Ascending aorta (tissue), 2 donors: ENCODE measurements at regions not wholly inside any gene's neighbourhood (a gene's known extent, or its start where the extent isn't known, plus 50 kb on each side); places are given as distances from the start of the nearest gene placed in this dataset.

Source experiments
- DNase-seq, 2 donors: peaks; one replicate each; pipeline ENCODE4 v3.0.0-alpha.2; 2019; ENCODE audit warnings: low spot score in 2 of 2
- H3K27ac ChIP-seq, 2 donors: fragments of 200-600 bp; sonication (generic); one replicate each; pipeline ENCODE4 v1.5.1; 2016 to 2017; ENCODE audit warnings: mild to moderate bottlenecking in 1 of 2
- H3K27me3 ChIP-seq: fragments of 200-600 bp; sonication (generic); one replicate; pipeline ENCODE4 v1.5.1; 2017
- H3K36me3 ChIP-seq, 2 donors: fragments of 200-600 bp; sonication (generic); one replicate each; pipeline ENCODE4 v1.5.1; 2016
- H3K4me1 ChIP-seq, 2 donors: fragments of 200-600 bp; sonication (generic); one replicate each; pipeline ENCODE4 v1.5.1; 2016 to 2017; ENCODE audit warnings: mild to moderate bottlenecking in 1 of 2
- H3K4me3 ChIP-seq, 2 donors: fragments of 200-600 bp; sonication (generic); one replicate each; pipeline ENCODE4 v1.5.1; 2016 to 2017; ENCODE audit warnings: mild to moderate bottlenecking in 1 of 2
- H3K9me3 ChIP-seq, 2 donors: fragments of 200-600 bp; sonication (generic); one replicate each; pipeline ENCODE4 v1.5.1; 2016
- intact Hi-C: fragments of 100-400 bp; cut with DNase I; formaldehyde crosslinking; loops from one replicate; pipeline ENCODE4 v1.15.1; 2023
- TF ChIP-seq, protein P1 (sequence below), 3 experiments: fragments of 200-600 bp in 2 of 3; fragments of 450-650 bp in 1 of 3; sonication (generic) in 2 of 3; IDR thresholded peaks; one replicate each; pipeline ENCODE4 v1.5.1; 2016 to 2019; ENCODE audit warnings: antibody characterized with exemption in 3 of 3, mild to moderate bottlenecking in 1 of 3, moderate library complexity in 1 of 3

DNA sequence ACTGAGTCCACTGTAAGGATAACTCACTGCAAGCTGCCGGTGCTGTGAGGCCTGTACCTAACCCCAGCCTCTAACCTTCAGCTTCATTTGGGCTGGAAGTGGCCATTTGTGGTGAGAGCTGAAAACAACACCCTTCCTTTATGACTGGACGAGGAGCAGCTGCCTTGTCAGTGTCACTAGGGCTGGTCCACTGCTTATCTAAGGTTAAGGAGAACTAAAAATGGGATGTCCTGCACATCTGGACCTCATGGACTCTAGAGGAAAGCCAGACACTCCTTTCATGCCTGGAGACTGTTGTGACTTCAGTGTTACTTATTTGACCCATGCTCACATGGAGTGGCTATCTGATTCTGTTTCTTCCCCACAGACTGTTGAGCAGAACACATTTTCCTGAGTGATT lies 139.9 kb downstream of the ZNF518B start:
- TF ChIP-seq, protein P1, sequence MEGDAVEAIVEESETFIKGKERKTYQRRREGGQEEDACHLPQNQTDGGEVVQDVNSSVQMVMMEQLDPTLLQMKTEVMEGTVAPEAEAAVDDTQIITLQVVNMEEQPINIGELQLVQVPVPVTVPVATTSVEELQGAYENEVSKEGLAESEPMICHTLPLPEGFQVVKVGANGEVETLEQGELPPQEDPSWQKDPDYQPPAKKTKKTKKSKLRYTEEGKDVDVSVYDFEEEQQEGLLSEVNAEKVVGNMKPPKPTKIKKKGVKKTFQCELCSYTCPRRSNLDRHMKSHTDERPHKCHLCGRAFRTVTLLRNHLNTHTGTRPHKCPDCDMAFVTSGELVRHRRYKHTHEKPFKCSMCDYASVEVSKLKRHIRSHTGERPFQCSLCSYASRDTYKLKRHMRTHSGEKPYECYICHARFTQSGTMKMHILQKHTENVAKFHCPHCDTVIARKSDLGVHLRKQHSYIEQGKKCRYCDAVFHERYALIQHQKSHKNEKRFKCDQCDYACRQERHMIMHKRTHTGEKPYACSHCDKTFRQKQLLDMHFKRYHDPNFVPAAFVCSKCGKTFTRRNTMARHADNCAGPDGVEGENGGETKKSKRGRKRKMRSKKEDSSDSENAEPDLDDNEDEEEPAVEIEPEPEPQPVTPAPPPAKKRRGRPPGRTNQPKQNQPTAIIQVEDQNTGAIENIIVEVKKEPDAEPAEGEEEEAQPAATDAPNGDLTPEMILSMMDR (IDR thresholded peaks at IDR 0.05): no peak
- no peak for DNase-seq
- no peaks in the 10 kb centered on the region for H3K27me3 ChIP-seq
- no peak overlapping the region for H3K27ac ChIP-seq
- no peak overlapping the region for H3K4me3 ChIP-seq
- H3K9me3 ChIP-seq: no peaks in the 10 kb centered on the region
- no peaks in the 10 kb centered on the region for H3K36me3 ChIP-seq
- intact Hi-C loops: no loop called here
- H3K4me1 ChIP-seq: no peaks in the 10 kb centered on the region

DNA sequence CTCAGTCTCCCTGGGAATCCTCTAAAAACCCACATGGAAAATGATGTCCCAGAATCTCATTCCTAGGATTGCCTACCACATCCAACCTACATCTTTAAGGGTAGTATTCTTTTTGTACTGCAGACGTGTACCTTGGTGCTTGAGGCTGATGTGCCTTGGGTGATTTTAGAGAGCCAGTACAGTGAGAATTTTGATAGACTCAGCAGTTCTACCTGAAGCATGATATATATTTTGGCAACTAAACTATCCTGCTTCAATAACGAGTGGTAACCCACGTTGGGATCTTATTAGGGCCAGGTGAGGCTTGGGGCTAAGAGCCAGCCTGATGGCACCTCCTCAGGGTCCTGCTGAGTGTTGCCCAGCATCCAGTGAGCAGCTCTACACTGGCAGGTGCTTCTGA lies 140.4 kb downstream of the ZNF518B start:
- H3K9me3 ChIP-seq: no peaks in the 10 kb centered on the region
- DNase-seq: no peak
- no peaks in the 10 kb centered on the region for H3K27me3 ChIP-seq
- H3K27ac ChIP-seq: no peak overlapping the region
- H3K36me3 ChIP-seq: no peaks in the 10 kb centered on the region
- TF ChIP-seq, protein P1 (IDR thresholded peaks at IDR 0.05): no peak
- no peak overlapping the region for H3K4me3 ChIP-seq
- intact Hi-C loops: no loop called here
- no peaks in the 10 kb centered on the region for H3K4me1 ChIP-seq

DNA sequence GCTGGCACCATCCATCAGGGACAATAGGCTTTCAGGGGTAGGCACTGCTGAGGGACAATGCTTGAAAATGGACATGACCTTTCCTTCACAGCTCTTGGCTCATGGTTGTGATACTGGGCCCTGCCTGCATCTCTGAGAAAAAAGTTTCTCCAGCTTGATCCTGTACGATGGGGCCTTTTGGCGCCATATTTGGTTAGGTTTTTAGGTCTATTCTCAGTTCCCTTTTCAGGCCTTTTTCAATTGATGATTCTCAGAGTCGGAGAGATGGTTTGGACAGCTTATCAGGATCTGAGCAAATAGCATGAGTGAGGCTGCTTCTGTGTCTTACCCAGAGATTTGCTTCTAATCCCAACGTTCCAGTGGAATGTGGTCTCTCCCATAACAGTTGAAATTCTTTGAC lies 141.6 kb downstream of the ZNF518B start:
- intact Hi-C loops: no loop called here
- Histone ChIP-seq H3K27ac (no peak overlapping the region), H3K27me3 (no peaks in the 10 kb centered on the region), H3K36me3 (no peaks in the 10 kb centered on the region), H3K9me3 (no peaks in the 10 kb centered on the region), H3K4me3 (no peak overlapping the region), H3K4me1 (no peaks in the 10 kb centered on the region)
- TF ChIP-seq, protein P1 (IDR thresholded peaks at IDR 0.05): no peak
- no peak for DNase-seq

DNA sequence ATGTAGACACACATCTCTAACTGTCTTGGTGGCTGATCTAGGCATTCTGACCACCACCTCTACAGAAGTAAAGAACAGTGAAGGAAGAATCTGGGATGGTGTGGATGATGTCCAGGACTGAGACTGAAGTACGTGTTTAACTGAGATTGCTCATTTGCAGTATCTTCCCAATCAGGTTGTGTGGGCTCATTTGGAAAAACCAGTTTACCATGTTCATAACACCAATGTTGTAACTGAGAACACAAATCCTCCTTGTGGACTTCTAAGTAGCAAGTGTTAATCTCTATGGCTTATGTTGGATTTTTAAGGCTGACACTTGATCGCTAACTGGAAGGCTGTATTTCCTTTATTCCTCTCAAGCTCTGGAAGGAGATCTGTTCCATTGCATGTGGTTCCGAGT lies 144.7 kb downstream of the ZNF518B start:
- no peak for DNase-seq
- H3K9me3 ChIP-seq: no peaks in the 10 kb centered on the region
- no peaks in the 10 kb centered on the region for H3K4me1 ChIP-seq
- H3K27ac ChIP-seq: no peak overlapping the region
- no peaks in the 10 kb centered on the region for H3K36me3 ChIP-seq
- TF ChIP-seq, protein P1 (IDR thresholded peaks at IDR 0.05): no peak
- H3K4me3 ChIP-seq: no peak overlapping the region
- intact Hi-C loops: no loop called here
- no peaks in the 10 kb centered on the region for H3K27me3 ChIP-seq

DNA sequence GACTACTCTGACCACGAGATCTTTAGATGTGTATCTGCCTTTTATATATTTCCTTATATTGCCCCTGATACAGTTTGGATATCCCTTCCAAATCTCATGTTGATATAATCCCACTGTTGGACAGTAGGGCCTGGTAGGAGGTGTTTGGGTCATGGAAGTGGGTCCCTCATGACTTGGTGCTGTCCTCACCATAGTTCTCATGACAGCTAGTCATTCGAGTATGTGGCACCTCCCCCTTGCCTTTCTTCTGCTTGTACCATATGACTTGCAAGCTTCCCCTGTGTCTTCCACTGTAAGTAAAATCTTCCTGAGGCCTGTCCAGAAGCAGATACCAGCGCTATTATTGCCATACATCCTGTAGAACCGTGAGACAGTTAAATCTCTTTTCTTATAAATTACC lies 145.3 kb downstream of the ZNF518B start:
- Histone ChIP-seq H3K36me3 (no peaks in the 10 kb centered on the region), H3K4me1 (no peaks in the 10 kb centered on the region), H3K9me3 (no peaks in the 10 kb centered on the region), H3K27ac (no peak overlapping the region), H3K4me3 (no peak overlapping the region), H3K27me3 (no peaks in the 10 kb centered on the region)
- TF ChIP-seq, protein P1 (IDR thresholded peaks at IDR 0.05): no peak
- DNase-seq: no peak
- intact Hi-C loops: no loop called here

DNA sequence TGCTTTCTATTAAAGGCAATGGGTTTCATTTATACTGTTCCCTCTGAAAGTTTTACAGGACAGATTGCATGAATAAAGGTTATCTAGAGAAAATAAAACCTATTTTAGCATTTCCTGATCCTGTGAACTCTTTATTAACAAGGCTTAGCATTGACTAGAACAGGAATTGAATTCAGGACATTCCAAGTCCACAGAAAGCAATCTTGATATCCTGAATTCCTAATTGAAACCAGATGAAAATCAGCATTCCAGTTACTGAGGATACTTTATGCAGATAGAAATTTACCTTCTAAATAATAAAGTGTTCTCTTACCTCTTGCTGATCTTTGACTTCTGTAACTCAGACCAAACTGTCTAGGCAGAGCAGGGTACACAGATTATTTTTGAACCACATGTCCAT lies 151.4 kb downstream of the ZNF518B start:
- Histone ChIP-seq H3K36me3 (no peaks in the 10 kb centered on the region), H3K27me3 (no peaks in the 10 kb centered on the region), H3K27ac (no peak overlapping the region), H3K4me1 (no peaks in the 10 kb centered on the region), H3K4me3 (no peak overlapping the region), H3K9me3 (no peaks in the 10 kb centered on the region)
- TF ChIP-seq, protein P1 (IDR thresholded peaks at IDR 0.05): no peak
- no peak for DNase-seq
- intact Hi-C loops: no loop called here
